ENCODE measurements at regions not wholly inside any gene's neighbourhood (a gene's known extent, or its start where the extent isn't known, plus 50 kb on each side); places are given as distances from the start of the nearest gene placed in this dataset.

GRCh38 chr5:32494827-32495226 is 50.3 kb upstream of the ZFR start:
- TF ChIP-seq, protein P1, sequence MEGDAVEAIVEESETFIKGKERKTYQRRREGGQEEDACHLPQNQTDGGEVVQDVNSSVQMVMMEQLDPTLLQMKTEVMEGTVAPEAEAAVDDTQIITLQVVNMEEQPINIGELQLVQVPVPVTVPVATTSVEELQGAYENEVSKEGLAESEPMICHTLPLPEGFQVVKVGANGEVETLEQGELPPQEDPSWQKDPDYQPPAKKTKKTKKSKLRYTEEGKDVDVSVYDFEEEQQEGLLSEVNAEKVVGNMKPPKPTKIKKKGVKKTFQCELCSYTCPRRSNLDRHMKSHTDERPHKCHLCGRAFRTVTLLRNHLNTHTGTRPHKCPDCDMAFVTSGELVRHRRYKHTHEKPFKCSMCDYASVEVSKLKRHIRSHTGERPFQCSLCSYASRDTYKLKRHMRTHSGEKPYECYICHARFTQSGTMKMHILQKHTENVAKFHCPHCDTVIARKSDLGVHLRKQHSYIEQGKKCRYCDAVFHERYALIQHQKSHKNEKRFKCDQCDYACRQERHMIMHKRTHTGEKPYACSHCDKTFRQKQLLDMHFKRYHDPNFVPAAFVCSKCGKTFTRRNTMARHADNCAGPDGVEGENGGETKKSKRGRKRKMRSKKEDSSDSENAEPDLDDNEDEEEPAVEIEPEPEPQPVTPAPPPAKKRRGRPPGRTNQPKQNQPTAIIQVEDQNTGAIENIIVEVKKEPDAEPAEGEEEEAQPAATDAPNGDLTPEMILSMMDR (IDR thresholded peaks at IDR 0.05): no peak
- H3K4me1 Mint-ChIP-seq (ENCODE audit: low read depth): peaks cover 4% of the 10 kb centered on the region
- POLR2A ChIA-PET: no interaction called here
- intact Hi-C loops (cut with micrococcal nuclease): no loop called here
- H3K36me3 Mint-ChIP-seq (ENCODE audit: low read depth): no peaks in the 10 kb centered on the region
- no peak for DNase-seq
- H3K4me3 Mint-ChIP-seq: no peak overlapping the region
- no peaks in the 10 kb centered on the region for H3K9me3 Mint-ChIP-seq
- ATAC-seq: no peak
- CTCF ChIA-PET: interaction anchor here (0.8 to 2.2 kb wide), 2 partner anchors 95 to 118 kb away, joined by 3 to 15 read pairs; no protein-coding TSS in a partner anchor
- H3K27ac Mint-ChIP-seq: no peak overlapping the region
- H3K27me3 Mint-ChIP-seq: no peaks in the 10 kb centered on the region
